HCT116 (cell line): ENCODE measurements at regions not wholly inside any gene's neighbourhood (a gene's known extent, or its start where the extent isn't known, plus 50 kb on each side); places are given as distances from the start of the nearest gene placed in this dataset.

Experiments used
- ATAC-seq: fragments of 200-7000 bp; cut with Tn5 transposase; 2 replicates; pipeline ENCODE4 v1.9.1; 2020; ENCODE audit warnings: mild to moderate bottlenecking, moderate library complexity
- BruUV-seq: library from RNA; stranded (reverse); fragments of 400-500 nt; replicated peaks from 2 replicates; lab custom pipeline; 2021; lab: Mats Ljungman, UMichigan
- CTCF ChIA-PET: fragments of 300-600 bp; sonication (Branson Sonifier 250); formaldehyde crosslinking; loops from one replicate; lab custom pipeline; 2021; ENCODE audit warnings: antibody characterized with exemption; lab: Charles Lee
- POLR2A ChIA-PET: fragments of 300-600, 350-600 bp; sonication (Branson Sonifier 250); formaldehyde crosslinking; loops from one replicate; lab custom pipeline; 2021; ENCODE audit warnings: antibody characterized with exemption; lab: Charles Lee
- RAD21 ChIA-PET, 2 experiments: fragments of 300-600 bp; sonication (Branson Sonifier 250); formaldehyde crosslinking; loops; one replicate each; lab custom pipeline; 2023; ENCODE audit warnings: low total read pairs in 2 of 2; ENCODE audit not compliant: uncharacterized antibody in 2 of 2, unreplicated experiment in 2 of 2, low non-redundant PET in 1 of 2; lab: Charles Lee
- DNase-seq: peaks from one replicate; pipeline ENCODE4 v3.0.0-alpha.2; 2010; ENCODE audit warnings: low read depth, low spot score
- H2AFZ ChIP-seq: fragments of 200-600 bp; shearing (Covaris generic), sonication (generic); 2 replicates; pipeline ENCODE4 v1.6.1; 2017; ENCODE audit warnings: low read depth, mixed run types, mixed read lengths, antibody characterized with exemption, low read length; ENCODE audit not compliant: poor library complexity, severe bottlenecking
- H3K27ac ChIP-seq: 2 replicates; pipeline ENCODE4 v1.5.1; 2012; ENCODE audit warnings: low read depth, low read length
- H3K27me3 ChIP-seq: fragments of 200-600 bp; sonication (generic); 2 replicates; pipeline ENCODE4 v1.6.1; 2016; ENCODE audit warnings: mixed run types, low read length, mixed read lengths; ENCODE audit not compliant: insufficient read depth
- H3K36me3 ChIP-seq, 2 experiments: fragments of 200-500 bp in 1 of 2; fragments of 200-600 bp in 1 of 2; sonication (Bioruptor generic) in 1 of 2; sonication (generic) in 1 of 2; 2 replicates each; pipeline versions ENCODE4 v1.5.1 to v1.6.1; 2014 to 2016; ENCODE audit warnings: low read length in 2 of 2, inconsistent platforms in 1 of 2, mixed read lengths in 1 of 2, mixed run types in 1 of 2; ENCODE audit not compliant: insufficient read depth in 2 of 2, control insufficient read depth in 1 of 2
- H3K4me1 ChIP-seq, 2 experiments: fragments of 200-600 bp in 1 of 2; sonication (generic) in 1 of 2; 2 replicates each; pipeline versions ENCODE4 v1.5.1 to v1.6.1; 2012 to 2017; ENCODE audit warnings: low read length in 2 of 2, inconsistent platforms in 1 of 2, mild to moderate bottlenecking in 1 of 2, mixed read lengths in 1 of 2, mixed run types in 1 of 2, moderate library complexity in 1 of 2; ENCODE audit not compliant: insufficient read depth in 2 of 2, control insufficient read depth in 1 of 2
- H3K4me2 ChIP-seq: fragments of 200-600 bp; sonication (generic); 2 replicates; pipeline ENCODE4 v1.6.1; 2017; ENCODE audit warnings: mixed run types, low read length, mixed read lengths
- H3K4me3 ChIP-seq, 2 experiments: fragments of 200-600 bp in 1 of 2; sonication (generic) in 1 of 2; replicated peaks in 1 of 2; 2 replicates each; pipeline ENCODE4 v1.5.1; 2011 to 2016; ENCODE audit warnings: low read length in 2 of 2, control low read depth in 1 of 2, low read depth in 1 of 2, mild to moderate bottlenecking in 1 of 2, mixed read lengths in 1 of 2, mixed run types in 1 of 2
- H3K79me2 ChIP-seq: fragments of 200-600 bp; sonication (generic); 2 replicates; pipeline ENCODE4 v1.6.1; 2017; ENCODE audit warnings: mild to moderate bottlenecking, mixed run types, low read length, moderate library complexity, mixed read lengths; ENCODE audit not compliant: insufficient read depth
- H3K9ac ChIP-seq: fragments of 200-600 bp; sonication (generic); 2 replicates; pipeline ENCODE4 v1.6.1; 2016; ENCODE audit warnings: low read length, mixed read lengths
- H3K9me2 ChIP-seq: fragments of 200-600 bp; sonication (generic), shearing (Covaris generic); 2 replicates; pipeline ENCODE4 v1.6.1; 2017; ENCODE audit warnings: mixed run types, mild to moderate bottlenecking, moderate library complexity; ENCODE audit not compliant: insufficient read depth
- H3K9me3 ChIP-seq, 2 experiments: fragments of 200-500 bp in 1 of 2; fragments of 200-600 bp in 1 of 2; sonication (Bioruptor generic) in 1 of 2; sonication (generic) in 1 of 2; 2 replicates each; pipeline ENCODE4 v1.6.1; 2014 to 2017; ENCODE audit warnings: low read length in 2 of 2, mixed read lengths in 2 of 2, inconsistent platforms in 1 of 2, low read depth in 1 of 2, mild to moderate bottlenecking in 1 of 2, mixed run types in 1 of 2, moderate library complexity in 1 of 2; ENCODE audit not compliant: control insufficient read depth in 1 of 2, insufficient read depth in 1 of 2
- H4K20me1 ChIP-seq: fragments of 200-600 bp; sonication (generic), shearing (Covaris generic); 2 replicates; pipeline ENCODE4 v1.6.1; 2017; ENCODE audit warnings: mixed run types, mild to moderate bottlenecking, moderate library complexity; ENCODE audit not compliant: insufficient read depth
- ATF3 ChIP-seq: IDR thresholded peaks from 2 replicates; pipeline ENCODE4 v1.6.1; 2012
- CEBPB ChIP-seq: IDR thresholded peaks from 2 replicates; pipeline ENCODE4 v1.6.1; 2012; ENCODE audit warnings: low read depth
- EZH2phosphoT487 ChIP-seq: fragments of 200-600 bp; IDR thresholded peaks from 2 replicates; pipeline ENCODE4 v1.6.1; 2018; ENCODE audit warnings: antibody characterized with exemption, borderline replicate concordance
- FOSL1 ChIP-seq: IDR thresholded peaks from 2 replicates; pipeline ENCODE4 v1.6.1; 2012; ENCODE audit warnings: low read depth
- POLR2AphosphoS5 ChIP-seq: IDR thresholded peaks from 2 replicates; pipeline ENCODE4 v1.6.1; 2011; ENCODE audit warnings: mild to moderate bottlenecking, low read depth, low read length, moderate library complexity
- RAD21 ChIP-seq: IDR thresholded peaks from 2 replicates; pipeline ENCODE4 v1.6.1; 2012; ENCODE audit warnings: low read depth, mild to moderate bottlenecking
- REST ChIP-seq: IDR thresholded peaks from 2 replicates; pipeline ENCODE4 v1.6.1; 2012; ENCODE audit warnings: low read depth
- ZBTB33 ChIP-seq: IDR thresholded peaks from 2 replicates; pipeline ENCODE4 v1.6.1; 2011; ENCODE audit warnings: mild to moderate bottlenecking, low read length, moderate library complexity; ENCODE audit not compliant: insufficient replicate concordance; ENCODE audit errors: extremely low read depth
- ZFX ChIP-seq: fragments of 450-650 bp; IDR thresholded peaks from 2 replicates; pipeline ENCODE4 v1.6.1; 2017
- intact Hi-C: fragments of 100-400 bp; cut with micrococcal nuclease; formaldehyde crosslinking; loops from 2 replicates; pipeline ENCODE4 v1.10.0; 2022

- Histone ChIP-seq H3K79me2 (no peaks in the 10 kb centered on the region), H3K27ac (no peak overlapping the region), H2AFZ (no peak overlapping the region), H3K4me2 (no peak overlapping the region), H3K9ac (no peak overlapping the region), H3K27me3 (no peaks in the 10 kb centered on the region), H3K9me2 (no peaks in the 10 kb centered on the region)
- CTCF ChIA-PET = no interaction called here
- no peak for DNase-seq
- intact Hi-C loops = no loop called here
- TF ChIP-seq ATF3 (no peak), ZFX (no peak), REST (no peak), FOSL1 (no peak), ZBTB33 (no peak), POLR2AphosphoS5 (no peak), CEBPB (no peak), EZH2phosphoT487 (no peak), RAD21 (no peak)
- TF ChIP-seq, all 23 proteins: peak for 0
- Histone ChIP-seq H3K9me3 (no peaks in the 10 kb centered on the region), H3K36me3 (no peaks in the 10 kb centered on the region), H3K4me1 (no peaks in the 10 kb centered on the region), H3K4me3 (no peak overlapping the region), H4K20me1 (no peaks in the 10 kb centered on the region)
- ChIA-PET RAD21 (no interaction called here), POLR2A (no interaction called here)
- no TSS peak for BruUV-seq
- ATAC-seq = no peak
These were observed 76.8 kb upstream of the ARMC2 start for GRCh38 chr6:108771421-108771820.
